Body of pancreas (tissue), 4 donors: ENCODE measurements at regions not wholly inside any gene's neighbourhood (a gene's known extent, or its start where the extent isn't known, plus 50 kb on each side); places are given as distances from the start of the nearest gene placed in this dataset.

Source experiments
- ATAC-seq: fragments of 150-250 bp; one replicate; pipeline ENCODE4 v1.9.1; 2016
- DNase-seq, 4 donors: peaks; one replicate each; pipeline ENCODE4 v3.0.0-alpha.2; 2019
- H3K27ac ChIP-seq, 4 donors: fragments of 200-600 bp; sonication (generic); 1 replicate in 3 of 4; 2 replicates in 1 of 4; pipeline versions ENCODE4 v1.5.1 to v1.6.1; 2016 to 2019; ENCODE audit warnings: mild to moderate bottlenecking in 1 of 4, mixed read lengths in 1 of 4, moderate library complexity in 1 of 4
- H3K27me3 ChIP-seq, 2 donors: fragments of 200-600 bp; sonication (generic); one replicate each; pipeline ENCODE4 v1.6.0; 2016; ENCODE audit warnings: mild to moderate bottlenecking in 1 of 2
- H3K36me3 ChIP-seq, 2 donors: fragments of 200-600 bp; sonication (generic); replicated peaks in 1 of 2; 2 replicates each; pipeline ENCODE4 v1.5.1; 2016; ENCODE audit warnings: low read depth in 2 of 2; ENCODE audit not compliant: insufficient read depth in 1 of 2
- H3K4me1 ChIP-seq: fragments of 200-600 bp; sonication (generic); one replicate; pipeline ENCODE4 v1.6.0; 2016
- H3K4me3 ChIP-seq, 2 donors: fragments of 200-600 bp; sonication (generic); 1 replicate in 1 of 2; 2 replicates in 1 of 2; pipeline ENCODE4 v1.5.1; 2016 to 2019
- H3K9me3 ChIP-seq, 3 donors: fragments of 200-600 bp; sonication (generic); 1 replicate in 2 of 3; 2 replicates in 1 of 3; pipeline ENCODE4 v1.5.1; 2016
- CTCF ChIP-seq, 7 experiments: fragments of 450-650 bp in 4 of 7; fragments of 200-600 bp in 3 of 7; sonication (generic) in 3 of 7; IDR thresholded peaks; one replicate each; pipeline ENCODE4 v1.5.1; 2016 to 2019; ENCODE audit warnings: antibody characterized with exemption in 7 of 7
- WGBS, 2 donors: methylation state at CpG; one replicate each; pipeline ENCODE4 v1.1.5; 2017; 5-methylcytosine and 5-hydroxymethylcytosine counted together
- intact Hi-C: fragments of 100-400 bp; cut with DNase I; formaldehyde crosslinking; loops from one replicate; pipeline ENCODE4 v1.15.1; 2023

- Histone ChIP-seq H3K27me3 (no peaks in the 10 kb centered on the region), H3K4me1 (no peaks in the 10 kb centered on the region), H3K27ac (no peak overlapping the region), H3K4me3 (no peak overlapping the region), H3K36me3 (no peaks in the 10 kb centered on the region), H3K9me3 (no peaks in the 10 kb centered on the region)
- DNase-seq, result no peak
- TF ChIP-seq CTCF (IDR thresholded peaks at IDR 0.05), result no peak
- no peak for ATAC-seq
- intact Hi-C loops, result no loop called here
- 96 to 98% methylated on average over 5 of the region's 5 CpGs for WGBS, 2 donors
Observed at GRCh38 chr1:23609971-23610370, 50.7 kb upstream of the ID3 start.
